ENCODE measurements at regions not wholly inside any gene's neighbourhood (a gene's known extent, or its start where the extent isn't known, plus 50 kb on each side); places are given as distances from the start of the nearest gene placed in this dataset.
"Not testable (repeated sequence)": the region's sequence is repeated elsewhere in the genome, so short reads cannot be mapped to it uniquely, and the experiment has no call there.

DNA sequence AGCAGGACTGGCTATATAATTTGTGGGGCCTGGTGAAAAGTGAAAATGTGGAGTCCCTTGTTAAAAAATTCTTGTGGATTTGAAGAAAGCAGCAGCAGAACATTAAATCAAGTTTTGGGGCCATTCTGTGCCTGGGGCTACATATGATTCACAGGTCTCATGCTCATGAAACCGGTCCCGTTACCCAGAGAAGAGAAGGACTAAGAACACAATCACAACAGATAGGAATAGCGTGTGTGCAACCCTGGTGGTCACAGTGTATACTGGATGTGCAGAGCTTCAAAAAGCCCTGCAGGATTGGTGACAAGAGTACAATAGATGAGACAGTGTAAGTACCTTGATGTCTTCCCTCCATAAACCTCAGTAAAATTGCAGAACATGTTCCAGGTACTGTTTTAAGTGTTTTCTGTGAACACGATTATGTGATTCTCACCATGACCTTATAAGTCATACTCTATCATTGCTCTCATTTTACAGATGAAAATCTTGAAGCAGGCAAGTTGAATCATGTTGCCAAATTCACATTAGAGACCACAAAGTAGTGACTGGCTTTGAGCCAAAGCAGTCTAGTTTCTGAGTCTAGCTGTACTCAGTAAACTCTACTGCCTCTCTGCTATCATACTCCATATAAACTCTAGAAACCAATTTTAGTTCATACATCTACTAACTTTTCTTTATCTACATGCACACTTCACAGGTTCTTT lies 636.5 kb downstream of the TAF11L14 start:
- no peak for DNase-seq

DNA sequence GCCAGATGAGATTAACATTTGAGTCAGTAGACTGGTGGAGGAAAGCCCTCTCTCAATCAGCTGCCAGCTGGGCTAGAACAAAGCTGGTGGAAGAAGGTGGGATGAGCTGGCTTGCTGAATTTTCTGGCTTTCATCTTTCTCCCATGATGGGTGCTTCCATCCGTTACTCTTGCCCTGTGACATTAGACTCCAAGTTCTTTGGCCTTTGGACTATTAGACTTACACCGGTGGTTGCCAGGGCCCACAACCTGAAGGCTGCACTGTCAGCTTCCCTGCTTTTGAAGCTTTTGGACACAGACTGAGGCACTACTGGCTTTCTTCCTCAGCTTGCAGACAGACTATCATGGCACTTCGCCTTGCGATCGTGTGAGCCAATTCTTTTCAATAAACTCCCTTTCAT lies 642.7 kb downstream of the TAF11L14 start:
- DNase-seq: no peak

DNA sequence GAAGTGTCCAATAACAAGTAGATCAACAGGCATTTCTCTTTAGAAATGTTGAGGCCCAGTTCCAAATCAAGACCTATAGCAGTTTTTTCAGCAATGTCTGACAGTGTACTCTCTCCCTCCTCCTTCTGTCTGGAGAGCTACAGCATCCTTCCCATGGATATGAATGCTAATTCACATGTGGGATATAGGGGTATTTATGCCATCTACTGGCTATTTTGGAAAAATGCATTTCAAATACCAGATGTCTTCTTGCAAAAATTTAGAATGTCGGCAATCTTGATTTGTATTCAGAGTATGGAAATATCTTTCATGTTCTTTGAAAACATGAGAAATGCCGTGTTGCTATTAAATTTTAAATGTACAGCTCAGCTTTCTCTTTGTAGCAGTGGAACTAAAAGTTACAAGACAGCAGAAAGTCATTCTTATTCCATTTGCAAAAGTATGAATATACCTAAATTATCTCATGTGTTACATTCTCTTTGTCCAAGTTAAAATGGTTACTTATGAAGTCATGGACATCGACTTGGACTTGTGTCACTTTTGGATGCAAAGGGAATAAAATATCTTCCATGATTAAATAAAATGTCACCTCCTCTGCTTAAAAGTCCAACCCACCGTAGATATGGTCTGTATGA lies 647.8 kb downstream of the TAF11L14 start:
- DNase-seq: no peak

DNA sequence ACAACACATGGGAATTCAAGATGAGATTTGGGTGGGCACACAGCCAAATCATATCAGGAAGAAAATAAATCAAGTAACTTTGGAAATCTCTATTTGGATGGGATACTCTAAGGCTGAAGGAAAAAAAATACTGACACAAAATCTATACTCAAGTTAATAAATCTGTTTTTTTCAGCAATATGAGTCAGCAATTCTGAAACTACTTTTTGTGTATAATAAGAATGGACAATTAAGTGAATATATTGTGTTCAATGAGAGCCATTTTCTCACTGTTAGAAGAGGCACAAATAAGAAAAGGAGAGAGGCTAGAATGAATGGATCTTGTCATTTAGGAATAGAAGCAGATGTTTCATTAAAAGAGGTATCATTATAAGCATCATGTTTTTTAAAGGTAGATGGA lies 651.0 kb downstream of the TAF11L14 start:
- DNase-seq: no peak

DNA sequence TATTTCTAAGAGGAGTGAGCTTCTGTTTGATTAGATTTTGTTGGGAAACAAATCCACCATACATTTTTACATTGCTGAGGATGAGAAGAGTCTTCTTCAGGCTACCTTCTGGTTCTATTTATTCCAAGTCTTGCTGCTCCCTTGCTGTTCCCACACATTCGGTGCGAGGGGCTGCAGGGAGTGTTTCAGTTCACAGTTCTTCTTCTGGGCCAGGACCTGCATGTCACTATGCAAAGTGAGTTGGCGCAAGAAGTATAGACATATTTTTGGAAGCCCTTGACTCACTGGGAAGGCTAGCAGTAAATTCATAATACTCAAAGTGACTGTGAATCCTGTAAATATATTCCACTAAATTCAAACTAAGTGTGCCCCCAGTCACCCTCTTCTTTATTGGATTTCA lies 657.9 kb downstream of the TAF11L14 start:
- no peak for DNase-seq

DNA sequence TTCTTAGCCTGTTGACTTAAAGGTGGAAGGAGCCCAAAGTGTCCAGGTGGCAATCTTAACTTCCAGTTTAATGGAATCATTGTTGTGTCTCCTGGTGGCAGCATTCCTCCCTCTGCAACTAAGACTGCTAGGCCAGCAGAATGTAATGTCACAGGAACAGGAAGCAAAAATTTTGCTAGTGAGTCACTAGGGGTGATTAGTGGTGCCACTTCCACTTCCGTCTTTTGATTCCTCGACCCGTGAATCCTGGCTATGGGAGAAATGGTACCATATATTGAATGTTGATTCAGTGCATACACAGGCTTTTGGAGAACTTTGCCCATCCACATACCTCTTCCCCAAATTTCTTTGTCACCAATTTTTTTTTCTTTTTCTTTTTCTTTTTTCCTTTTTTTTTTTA lies 661.4 kb downstream of the TAF11L14 start:
- DNase-seq: not testable (repeated sequence)

DNA sequence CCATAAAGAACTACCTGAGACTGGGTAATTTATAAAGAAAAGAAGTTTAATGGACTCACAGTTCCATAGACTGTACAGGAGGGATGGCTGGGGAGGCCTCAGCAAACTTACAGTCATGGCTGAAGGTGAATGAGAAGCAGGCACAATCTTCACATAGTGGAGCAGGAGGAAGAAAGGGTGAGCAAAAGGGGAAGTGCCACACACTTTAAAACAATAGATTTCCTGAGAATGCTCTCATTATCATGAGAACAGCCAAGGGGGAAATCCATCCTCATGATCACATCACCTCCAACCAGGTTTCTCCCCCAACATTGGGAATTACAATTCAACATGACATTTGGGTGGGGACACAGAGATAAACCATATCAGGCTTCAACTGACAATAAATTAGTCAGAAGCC lies 664.9 kb downstream of the TAF11L14 start:
- DNase-seq: no peak

DNA sequence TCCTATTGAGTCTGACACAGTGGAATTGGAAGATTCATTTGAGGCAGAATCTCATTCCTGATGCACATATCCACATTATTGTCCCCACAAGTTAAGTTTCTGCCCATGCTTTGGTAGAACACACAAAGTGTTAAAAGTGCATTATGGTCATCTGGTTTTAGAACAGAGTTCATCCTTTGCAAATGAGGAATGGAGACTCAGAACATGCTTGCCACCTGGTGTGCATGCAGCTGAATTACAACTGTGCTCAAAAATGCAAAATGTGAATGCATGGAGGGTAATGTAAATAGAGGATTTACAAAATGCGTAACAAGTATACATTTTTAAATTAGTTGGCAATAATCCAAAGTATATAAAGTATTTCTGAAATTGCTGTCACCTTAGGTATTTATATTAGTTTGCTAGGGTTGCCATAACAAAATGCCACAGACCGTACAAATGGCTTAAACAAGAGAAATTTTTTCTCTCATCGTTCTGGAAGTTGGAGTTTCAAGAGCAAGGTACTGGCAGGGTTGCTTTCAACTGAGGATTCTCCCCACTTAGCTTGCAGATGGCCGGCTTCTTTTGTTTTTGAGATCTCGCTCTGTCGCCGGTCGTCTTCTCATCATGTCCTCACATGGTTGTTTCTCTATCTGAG lies 671.1 kb downstream of the TAF11L14 start:
- peak; percentile 4 for DNase-seq

DNA sequence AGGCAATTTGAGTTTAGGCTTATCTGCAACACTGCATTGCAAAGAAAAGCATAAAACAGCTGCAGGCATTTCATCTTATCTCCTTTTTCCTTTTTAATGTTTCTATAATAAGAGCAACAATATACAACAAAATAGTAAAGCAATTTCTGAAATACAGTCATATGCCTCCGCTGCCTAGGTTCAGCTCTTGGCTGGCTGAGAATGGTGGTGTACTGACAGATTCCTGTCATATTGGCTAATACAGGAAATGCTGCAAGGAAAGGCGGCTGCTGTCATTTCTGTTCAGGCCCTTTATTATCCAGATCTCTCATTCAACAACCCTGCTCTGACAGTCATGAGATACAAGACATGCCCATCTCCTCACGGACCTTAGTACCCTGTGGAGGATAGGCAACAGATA lies 677.0 kb downstream of the TAF11L14 start:
- no peak for DNase-seq

DNA sequence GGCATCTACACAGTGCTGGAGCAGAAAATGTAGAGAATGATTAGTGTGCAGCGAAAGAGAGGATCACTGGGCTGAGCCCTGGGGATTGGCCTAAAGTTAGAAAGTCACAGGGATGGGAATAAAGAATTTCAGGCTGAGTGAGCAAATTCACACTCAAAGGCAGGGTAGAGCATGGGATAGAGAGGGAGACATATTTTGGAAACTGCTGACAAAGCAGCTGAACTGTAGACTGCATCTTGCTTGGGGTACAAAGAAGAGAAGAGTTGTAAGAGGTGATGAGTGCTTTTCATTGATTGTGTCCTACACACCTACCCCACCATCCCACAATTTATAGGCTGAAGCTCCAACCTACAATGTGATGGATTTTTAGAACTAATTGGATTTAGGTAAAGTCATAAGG lies 677.8 kb downstream of the TAF11L14 start:
- no peak for DNase-seq

DNA sequence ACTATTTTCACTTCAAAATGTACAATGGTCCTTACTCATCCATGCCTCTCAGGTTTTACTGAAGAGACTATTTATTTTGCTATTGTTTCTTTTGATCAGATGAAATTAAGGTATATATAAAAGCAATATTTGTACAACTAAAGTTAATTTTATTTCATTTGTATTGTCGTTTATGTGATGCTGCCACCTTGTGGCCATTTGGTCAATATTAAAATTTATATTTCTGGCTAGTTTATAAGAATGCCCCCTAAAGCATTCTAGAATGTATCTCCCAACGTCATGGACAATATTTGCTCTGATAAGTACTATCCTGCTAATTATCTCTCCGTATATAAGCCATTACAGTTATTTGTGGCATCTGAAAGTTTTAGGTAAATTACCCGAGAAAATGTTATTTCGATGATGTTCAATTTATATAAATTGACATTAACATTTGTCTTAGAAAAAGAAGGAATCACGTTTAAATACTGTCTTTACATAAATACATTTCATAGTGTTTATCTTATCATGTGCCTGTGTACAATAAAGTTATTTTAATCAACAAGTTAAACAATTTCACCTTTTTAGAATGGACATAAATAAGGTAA lies 680.0 kb downstream of the TAF11L14 start:
- DNase-seq: peak; percentile 8

DNA sequence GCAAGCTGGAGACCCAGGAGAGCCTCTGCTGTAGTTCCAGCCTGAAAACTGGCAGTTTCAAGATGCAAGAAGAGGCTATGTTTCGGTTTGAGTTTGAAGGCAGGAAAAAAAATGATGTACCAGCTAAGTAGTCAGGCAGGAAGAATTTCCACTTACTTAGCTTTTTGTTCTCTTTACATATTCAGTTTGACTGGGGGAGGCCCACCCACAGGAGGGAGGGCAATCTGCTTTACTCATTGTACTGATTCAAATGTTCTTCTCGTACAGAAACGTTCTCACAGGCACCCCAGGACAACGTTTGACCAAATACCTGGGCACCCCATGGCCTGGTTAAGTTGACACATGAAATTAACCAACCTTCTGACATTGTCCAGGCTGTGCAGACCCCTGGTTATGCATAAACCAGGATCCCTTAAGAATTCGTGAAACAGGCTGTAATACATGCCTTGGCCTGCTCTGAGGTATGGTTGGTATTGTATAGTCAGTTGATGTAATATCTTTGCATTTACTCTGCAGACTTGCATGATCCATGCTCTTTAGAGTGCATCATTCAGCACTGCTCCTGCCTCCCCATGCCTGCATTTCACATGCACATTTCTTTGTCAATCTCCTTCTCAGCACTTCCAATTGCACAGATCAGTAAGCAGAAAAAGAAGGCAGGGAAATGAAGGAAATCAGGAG lies 687.1 kb downstream of the TAF11L14 start:
- DNase-seq: no peak

DNA sequence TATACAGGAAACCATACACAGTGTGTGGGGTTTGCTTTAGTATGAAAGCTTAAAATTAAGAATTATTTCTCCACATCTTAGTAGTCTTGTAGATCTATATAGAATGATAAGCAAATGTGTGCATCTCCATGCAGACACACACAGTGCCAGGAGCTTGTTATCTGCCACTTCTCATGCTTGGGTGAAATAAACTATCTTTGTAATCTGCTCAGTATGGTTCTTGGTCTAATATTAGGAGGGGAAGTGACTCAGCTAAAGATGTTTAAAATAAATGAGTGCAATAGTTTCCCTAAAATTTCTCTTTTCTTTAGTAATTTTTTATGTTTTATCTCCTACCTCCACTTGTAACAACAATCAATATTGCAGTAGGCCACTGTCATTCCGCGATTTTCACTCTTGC lies 689.6 kb downstream of the TAF11L14 start:
- DNase-seq: no peak

DNA sequence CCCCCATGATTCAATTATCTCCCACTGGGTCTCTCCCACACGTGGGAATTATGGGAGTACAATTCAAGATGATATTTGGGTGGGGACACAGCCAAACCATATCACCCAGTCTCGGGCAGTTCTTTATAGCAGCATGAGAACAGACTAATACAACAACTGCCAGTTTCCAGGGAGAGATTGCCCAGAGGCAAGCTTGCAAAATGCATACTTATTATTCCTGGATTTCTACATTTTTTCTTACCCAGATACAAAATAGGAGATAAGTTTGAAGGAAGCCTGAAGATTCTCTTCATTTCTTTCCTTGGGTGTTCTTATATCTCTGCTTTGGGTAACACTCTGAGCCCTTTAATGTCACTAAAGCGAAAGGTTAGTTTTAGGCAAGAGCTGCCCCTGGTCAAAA lies 691.2 kb downstream of the TAF11L14 start:
- no peak for DNase-seq

DNA sequence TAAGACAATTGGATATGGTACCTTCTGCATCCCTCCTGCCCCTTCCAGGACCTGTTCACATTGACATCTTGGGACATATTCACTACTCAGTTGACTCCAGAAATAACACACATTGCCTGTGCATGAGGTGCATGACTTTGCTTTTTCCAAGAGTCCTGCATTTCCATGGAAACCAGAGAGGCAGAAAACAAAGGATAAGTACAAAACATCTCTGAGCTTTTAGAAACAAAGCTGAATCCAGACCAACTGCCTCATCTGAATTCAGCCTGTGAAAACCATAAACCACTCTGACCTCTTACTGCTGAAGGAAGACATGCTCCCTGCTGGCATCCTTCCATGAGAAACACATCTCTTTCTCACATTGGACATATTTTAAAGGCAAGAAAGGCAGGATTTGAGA lies 695.1 kb downstream of the TAF11L14 start:
- DNase-seq: no peak

DNA sequence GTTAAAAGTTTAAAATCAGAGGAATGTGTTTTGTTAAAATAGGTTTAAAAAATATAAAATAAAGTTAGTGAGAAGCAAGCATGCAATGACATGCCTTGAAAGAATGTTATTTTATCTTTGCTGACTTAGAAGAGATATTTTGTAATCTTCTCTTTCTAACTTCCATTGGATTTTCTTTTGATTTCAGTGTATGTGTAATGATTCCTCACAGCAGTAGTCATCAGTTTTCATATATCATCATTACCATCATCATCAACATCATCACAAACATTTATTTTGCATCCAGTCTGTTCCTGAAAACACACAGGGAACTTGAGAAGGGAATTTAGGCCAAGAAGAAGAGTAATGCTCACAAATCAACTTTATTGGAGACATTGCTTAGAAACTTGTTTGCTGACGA lies 699.6 kb downstream of the TAF11L14 start:
- no peak for DNase-seq

DNA sequence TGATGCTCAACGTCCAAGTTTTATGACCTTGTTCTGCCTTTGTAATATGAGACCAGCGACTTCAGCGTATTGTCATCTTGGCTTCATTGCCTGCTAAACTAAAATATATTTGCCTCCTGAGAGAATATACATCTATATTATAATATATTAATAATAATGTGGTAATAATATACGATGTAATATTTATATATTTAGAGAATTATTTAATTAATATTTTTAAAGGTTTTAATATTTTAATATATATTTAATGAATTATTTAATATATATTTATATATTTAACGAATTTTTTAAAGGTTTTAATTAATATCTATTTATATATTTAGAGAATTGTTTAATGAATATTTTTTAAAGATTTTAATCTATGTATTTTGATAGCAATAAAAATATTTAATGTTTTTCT lies 700.7 kb downstream of the TAF11L14 start:
- DNase-seq: no peak

DNA sequence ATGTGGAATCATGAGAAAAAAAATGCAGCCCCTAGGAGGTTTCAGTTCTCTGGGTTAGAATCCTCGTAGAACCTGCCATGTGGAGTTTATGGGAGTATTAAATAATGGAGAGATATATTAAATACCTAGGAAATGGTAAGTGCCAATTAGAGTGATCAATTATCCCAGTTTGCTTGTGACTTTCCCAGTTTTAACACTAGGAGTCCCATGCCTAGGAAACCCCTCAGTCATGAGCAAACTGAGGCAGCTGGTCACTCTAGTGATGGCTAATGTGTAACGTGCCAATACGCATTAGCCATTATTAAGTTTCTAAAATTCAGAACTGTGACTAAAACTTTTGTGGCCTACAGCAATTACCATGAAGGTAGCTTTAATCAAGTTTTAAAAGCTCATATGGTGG lies 720.6 kb downstream of the TAF11L14 start:
- DNase-seq: no peak

DNA sequence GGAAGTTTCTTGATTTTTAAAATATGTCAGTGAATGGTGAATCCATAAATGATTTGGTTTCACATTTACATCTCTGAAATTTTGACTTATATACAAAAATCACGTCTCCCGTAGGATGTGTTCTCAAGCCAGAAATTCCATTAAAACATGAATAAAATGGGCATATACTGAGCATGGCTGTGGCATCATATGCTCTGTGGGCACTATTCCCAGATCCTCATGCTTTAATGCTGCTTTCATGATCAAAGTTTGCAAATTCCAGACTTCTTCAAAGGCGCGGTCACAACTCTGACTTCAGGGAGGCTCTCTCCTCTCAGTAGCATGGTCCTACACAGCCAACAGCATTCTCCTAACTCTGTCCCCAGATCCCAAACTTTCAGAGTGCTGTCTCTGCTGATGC lies 723.2 kb downstream of the TAF11L14 start:
- DNase-seq: no peak

DNA sequence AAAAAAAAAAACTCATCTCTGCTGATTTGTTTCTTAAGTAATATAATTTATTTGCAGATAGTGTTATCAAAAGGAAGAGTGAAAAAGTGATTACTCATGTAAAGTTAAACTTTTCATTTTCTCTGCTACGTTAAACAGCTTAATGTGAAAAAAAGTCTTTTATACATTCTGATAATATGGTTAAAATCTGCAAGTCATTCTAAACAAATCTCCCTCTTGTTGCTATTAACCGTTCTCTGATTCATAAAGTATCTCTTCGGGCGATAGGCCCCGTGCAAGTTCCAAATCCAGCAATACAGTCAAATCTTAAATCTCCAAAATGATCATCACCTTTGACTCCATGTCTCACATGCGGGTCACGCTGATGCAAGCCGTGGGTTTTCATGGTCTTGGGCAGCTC lies 732.0 kb downstream of the TAF11L14 start:
- DNase-seq: no peak

DNA sequence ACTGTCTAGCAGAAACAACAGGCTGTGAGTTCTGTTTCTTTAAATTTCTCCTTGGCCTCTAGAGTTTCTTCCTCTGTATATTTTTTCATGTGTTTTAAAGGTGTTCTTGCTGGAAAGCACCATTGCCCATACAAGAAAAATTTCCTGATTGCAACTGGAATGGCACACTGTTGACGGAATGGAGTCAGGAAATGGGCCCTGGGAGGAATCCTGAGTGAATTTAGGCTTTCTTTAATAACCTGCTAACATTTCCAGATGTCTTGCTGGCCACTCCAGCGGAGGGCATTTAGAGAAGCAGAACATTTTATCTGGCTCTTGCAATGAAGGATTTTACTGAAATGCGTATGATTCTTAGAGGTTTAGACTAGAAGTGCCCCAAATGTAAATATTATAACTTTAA lies 736.3 kb downstream of the TAF11L14 start:
- DNase-seq: no peak

DNA sequence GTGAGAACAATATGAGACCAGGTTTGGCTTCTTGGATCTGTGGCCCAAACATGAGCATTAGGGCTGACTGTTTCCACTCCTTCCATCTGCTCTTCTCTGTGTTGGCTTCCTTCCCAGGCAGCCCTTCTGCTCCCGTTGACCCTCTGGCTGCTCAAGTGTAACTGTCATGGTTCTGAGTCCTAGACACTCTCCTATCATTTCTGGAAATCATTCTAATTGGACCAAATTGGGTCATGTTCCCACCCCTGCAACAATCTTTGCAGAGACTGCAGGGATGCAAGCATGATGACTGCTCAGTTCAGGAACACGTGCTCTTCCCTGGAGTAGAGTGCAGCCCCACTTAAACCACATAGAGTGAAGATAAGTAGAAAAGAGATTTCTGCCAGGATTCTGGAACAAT lies 741.4 kb downstream of the TAF11L14 start:
- DNase-seq: no peak

DNA sequence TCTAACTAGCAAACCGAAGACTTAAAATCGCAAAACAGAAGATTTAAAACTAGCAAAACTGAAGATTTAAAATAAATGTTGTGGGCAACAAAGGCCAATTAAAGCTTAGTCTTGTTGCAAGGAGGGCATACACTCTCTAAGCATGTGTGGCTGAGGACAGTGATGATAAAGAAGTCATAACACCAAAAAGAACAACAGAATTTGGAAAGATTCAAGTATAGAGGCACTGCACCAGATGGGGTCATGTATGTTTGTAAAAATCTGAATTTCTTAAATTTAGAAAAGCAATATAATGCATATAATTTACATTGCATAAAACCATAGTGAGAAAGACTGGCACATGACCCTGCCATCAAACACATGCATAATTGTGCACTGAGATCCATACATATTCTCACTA lies 743.8 kb downstream of the TAF11L14 start:
- no peak for DNase-seq

DNA sequence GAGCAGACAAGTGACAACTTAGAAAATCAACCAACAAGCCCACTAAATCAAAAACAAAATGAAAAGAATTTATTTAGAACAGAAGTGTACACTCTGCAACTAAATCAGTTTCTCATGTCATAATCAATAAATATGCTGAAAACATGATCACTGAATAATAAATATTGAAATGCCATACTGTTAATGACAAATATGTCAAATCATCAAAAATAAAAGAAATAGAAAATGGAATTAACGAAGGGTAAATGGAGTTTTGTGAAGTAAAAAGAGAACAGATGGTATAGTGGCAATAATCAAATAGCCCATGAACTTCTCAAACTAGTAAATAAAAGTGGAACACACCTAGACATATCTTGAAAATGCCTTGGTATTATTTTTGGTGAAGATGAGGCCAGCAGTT lies 744.9 kb downstream of the TAF11L14 start:
- no peak for DNase-seq
